Progenitor cell of endocrine pancreas (in vitro differentiated cells): ENCODE measurements at regions not wholly inside any gene's neighbourhood (a gene's known extent, or its start where the extent isn't known, plus 50 kb on each side); places are given as distances from the start of the nearest gene placed in this dataset.

Experiments used
- DNase-seq: peaks from one replicate; pipeline ENCODE4 v3.0.0; 2021; ENCODE audit warnings: low spot score; ENCODE audit not compliant: unreplicated experiment
- H3K27ac Mint-ChIP-seq: 2 replicates; pipeline ENCODE4 v1.8.0; 2021; ENCODE audit warnings: mild to moderate bottlenecking, moderate library complexity, mixed read lengths
- H3K27me3 Mint-ChIP-seq: 2 replicates; pipeline ENCODE4 v1.8.0; 2021; ENCODE audit warnings: mixed read lengths
- H3K36me3 Mint-ChIP-seq: 2 replicates; pipeline ENCODE4 v1.8.0; 2022; ENCODE audit warnings: mixed read lengths; ENCODE audit not compliant: insufficient read depth
- H3K4me1 Mint-ChIP-seq: 2 replicates; pipeline ENCODE4 v1.8.0; 2021; ENCODE audit warnings: low read depth, mixed read lengths
- H3K4me3 Mint-ChIP-seq: 2 replicates; pipeline ENCODE4 v1.8.0; 2021; ENCODE audit warnings: low read depth, mild to moderate bottlenecking, moderate library complexity, mixed read lengths
- H3K9me3 Mint-ChIP-seq: 2 replicates; pipeline ENCODE4 v1.8.0; 2021; ENCODE audit warnings: low read depth, mixed read lengths
- TF ChIP-seq, protein P1 (sequence below): fragments of 200-600 bp; sonication (generic); IDR thresholded peaks from one replicate; pipeline ENCODE4 v1.5.0; 2021; ENCODE audit warnings: antibody characterized with exemption, mild to moderate bottlenecking; ENCODE audit not compliant: unreplicated experiment

DNA sequence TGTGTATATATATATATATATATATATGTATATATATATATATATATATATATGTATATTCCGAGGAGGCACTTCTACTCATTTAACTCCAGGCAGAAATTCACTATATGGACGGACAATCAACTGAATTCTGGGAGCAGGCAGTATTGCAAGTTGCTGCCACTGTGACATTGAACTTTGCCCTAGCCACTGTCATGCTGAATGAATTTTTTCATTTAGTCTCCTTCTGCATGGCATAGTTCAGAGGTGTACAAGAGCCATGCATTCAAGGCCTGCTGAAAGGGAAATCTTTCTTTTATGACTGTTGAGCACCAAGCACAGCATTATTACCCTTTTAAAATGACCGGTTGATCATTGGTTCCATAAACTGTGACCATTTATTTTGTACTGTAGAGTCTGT lies 176.2 kb upstream of the THRB start:
- H3K4me1 Mint-ChIP-seq, result no peaks in the 10 kb centered on the region
- H3K9me3 Mint-ChIP-seq, result no peaks in the 10 kb centered on the region
- no peak overlapping the region for H3K27ac Mint-ChIP-seq
- H3K36me3 Mint-ChIP-seq, result no peaks in the 10 kb centered on the region
- no peaks in the 10 kb centered on the region for H3K27me3 Mint-ChIP-seq
- TF ChIP-seq, protein P1, sequence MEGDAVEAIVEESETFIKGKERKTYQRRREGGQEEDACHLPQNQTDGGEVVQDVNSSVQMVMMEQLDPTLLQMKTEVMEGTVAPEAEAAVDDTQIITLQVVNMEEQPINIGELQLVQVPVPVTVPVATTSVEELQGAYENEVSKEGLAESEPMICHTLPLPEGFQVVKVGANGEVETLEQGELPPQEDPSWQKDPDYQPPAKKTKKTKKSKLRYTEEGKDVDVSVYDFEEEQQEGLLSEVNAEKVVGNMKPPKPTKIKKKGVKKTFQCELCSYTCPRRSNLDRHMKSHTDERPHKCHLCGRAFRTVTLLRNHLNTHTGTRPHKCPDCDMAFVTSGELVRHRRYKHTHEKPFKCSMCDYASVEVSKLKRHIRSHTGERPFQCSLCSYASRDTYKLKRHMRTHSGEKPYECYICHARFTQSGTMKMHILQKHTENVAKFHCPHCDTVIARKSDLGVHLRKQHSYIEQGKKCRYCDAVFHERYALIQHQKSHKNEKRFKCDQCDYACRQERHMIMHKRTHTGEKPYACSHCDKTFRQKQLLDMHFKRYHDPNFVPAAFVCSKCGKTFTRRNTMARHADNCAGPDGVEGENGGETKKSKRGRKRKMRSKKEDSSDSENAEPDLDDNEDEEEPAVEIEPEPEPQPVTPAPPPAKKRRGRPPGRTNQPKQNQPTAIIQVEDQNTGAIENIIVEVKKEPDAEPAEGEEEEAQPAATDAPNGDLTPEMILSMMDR, result no peak
- no peak overlapping the region for H3K4me3 Mint-ChIP-seq
- no peak for DNase-seq

DNA sequence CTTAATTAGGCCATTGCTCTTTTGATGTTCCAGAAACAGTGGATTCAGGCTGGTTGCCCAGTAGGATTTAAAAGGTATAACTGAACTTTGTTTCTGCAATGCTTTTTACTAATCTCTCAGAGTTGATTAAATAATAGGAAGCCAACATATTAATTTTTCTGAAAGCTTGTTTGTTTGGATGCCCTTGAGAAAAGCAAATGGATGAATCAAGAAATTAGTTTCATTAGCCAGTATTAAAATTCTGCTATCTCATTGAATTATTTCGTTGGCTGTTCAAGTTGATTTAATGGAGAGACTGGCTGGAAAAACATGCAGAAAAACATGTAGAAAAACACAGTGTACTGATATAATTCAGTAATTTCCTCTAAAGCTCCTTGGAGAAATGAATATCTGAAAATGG lies 178.9 kb upstream of the THRB start:
- no peak overlapping the region for H3K27ac Mint-ChIP-seq
- H3K4me1 Mint-ChIP-seq, result no peaks in the 10 kb centered on the region
- TF ChIP-seq, protein P1, result no peak
- H3K27me3 Mint-ChIP-seq, result peaks cover 2% of the 10 kb centered on the region
- no peaks in the 10 kb centered on the region for H3K9me3 Mint-ChIP-seq
- no peaks in the 10 kb centered on the region for H3K36me3 Mint-ChIP-seq
- no peak for DNase-seq
- H3K4me3 Mint-ChIP-seq, result no peak overlapping the region

DNA sequence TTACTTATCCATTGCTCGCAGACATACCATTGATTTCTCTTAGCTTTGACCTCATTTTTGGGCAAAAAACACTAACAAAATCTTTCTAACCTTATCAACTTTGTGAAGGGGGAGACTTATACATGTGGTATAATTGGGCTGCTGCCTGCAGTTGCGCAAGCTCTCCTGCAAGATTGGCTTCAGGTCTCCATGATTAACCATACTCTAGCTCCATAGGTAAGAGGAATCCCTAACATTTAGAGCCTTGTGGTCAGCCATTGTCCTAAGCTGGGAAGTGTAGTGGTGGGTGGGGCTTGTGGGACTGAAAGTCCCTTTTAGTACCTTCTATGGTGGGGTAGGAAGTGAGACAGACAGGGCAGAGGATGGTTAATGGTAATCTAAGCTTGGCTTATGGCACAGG lies 179.6 kb upstream of the THRB start:
- no peak for DNase-seq
- Mint-ChIP-seq H3K36me3 (no peaks in the 10 kb centered on the region), H3K4me1 (no peaks in the 10 kb centered on the region)

DNA sequence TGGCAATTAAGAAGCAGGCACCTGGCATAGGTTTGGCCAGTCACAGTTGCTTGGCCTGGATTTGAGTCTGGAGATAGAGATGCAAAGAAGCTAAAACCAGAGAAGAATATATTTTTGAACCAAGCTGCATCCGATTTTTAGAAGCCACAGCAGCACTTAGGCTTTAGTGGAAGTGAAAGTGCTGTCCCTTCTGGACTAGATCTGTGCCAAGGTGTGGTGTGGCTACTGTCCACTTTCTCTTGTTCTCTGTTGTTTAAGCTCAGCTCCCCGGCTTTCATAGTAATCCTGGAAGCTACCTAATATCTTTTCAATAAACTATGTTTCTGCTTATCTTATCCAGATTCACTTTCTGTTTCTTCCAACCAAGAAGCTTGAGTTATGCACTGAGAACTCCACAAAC lies 183.4 kb upstream of the THRB start:
- no peaks in the 10 kb centered on the region for H3K36me3 Mint-ChIP-seq
- TF ChIP-seq, protein P1, result no peak
- DNase-seq, result no peak
- no peaks in the 10 kb centered on the region for H3K9me3 Mint-ChIP-seq
- H3K27me3 Mint-ChIP-seq, result peaks cover 6% of the 10 kb centered on the region
- H3K4me3 Mint-ChIP-seq, result no peak overlapping the region
- no peak overlapping the region for H3K27ac Mint-ChIP-seq
- no peaks in the 10 kb centered on the region for H3K4me1 Mint-ChIP-seq

More for the DNA sequence above, 179.6 kb upstream of the THRB start:
- Mint-ChIP-seq H3K9me3 (no peaks in the 10 kb centered on the region), H3K27me3 (peaks cover 6% of the 10 kb centered on the region), H3K27ac (no peak overlapping the region), H3K4me3 (no peak overlapping the region)
- TF ChIP-seq, protein P1, result no peak

DNA sequence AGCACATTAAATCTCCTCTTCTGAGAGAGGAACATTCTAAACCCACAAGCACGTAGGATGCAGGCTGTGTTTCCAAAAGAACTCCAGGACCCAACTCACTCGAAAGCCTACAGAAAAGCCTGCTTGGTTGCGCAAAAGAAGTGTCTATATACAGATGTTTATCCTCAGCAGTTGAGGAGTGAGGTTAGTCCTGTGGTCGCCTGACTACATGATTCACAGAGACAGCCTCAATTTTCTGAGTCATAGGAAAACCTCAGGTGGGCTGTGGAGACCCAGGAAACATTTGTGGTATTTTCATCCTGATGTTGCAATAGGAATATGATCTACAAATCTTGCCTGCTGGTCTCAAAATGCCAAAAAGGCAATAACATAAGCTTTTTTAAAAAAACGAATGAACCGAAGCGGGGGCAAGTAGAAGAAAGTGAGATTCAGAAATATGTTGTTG lies 183.8 kb upstream of the THRB start:
- Mint-ChIP-seq H3K27me3 (peaks cover 6% of the 10 kb centered on the region), H3K36me3 (no peaks in the 10 kb centered on the region), H3K4me1 (peaks cover 3% of the 10 kb centered on the region), H3K4me3 (no peak overlapping the region), H3K27ac (no peak overlapping the region), H3K9me3 (no peaks in the 10 kb centered on the region)
- no peak for DNase-seq
- TF ChIP-seq, protein P1, result no peak
